K562 (cell line): ENCODE measurements at regions not wholly inside any gene's neighbourhood (a gene's known extent, or its start where the extent isn't known, plus 50 kb on each side); places are given as distances from the start of the nearest gene placed in this dataset.

ENCODE experiments used
- FOSL1 ChIP-seq: fragments of 200-800 bp; sonication (Bioruptor generic); conservative IDR thresholded peaks from 2 replicates; pipeline ENCODE4 v1.6.1; 2016; ENCODE audit warnings: missing genetic modification characterization, missing compliant biosample characterization
- FUS ChIP-seq: fragments of 200-400 bp; formaldehyde crosslinking; optimal IDR thresholded peaks from 2 replicates; pipeline ENCODE3; 2017; ENCODE audit warnings: low read depth, low read length
- GABPA ChIP-seq: fragments of 200-800 bp; sonication (Bioruptor generic); conservative IDR thresholded peaks from 2 replicates; pipeline ENCODE4 v1.6.1; 2016; ENCODE audit warnings: low read depth, missing genetic modification characterization, missing compliant biosample characterization
- PRMT5 ChIP-seq: sonication (generic); formaldehyde crosslinking; IDR thresholded peaks from 2 replicates; pipeline ENCODE4 v1.5.0; 2020; ENCODE audit warnings: missing genetic modification reagents
- SMAD4 ChIP-seq: fragments of 250-450 bp; sonication (Bioruptor Pico); conservative IDR thresholded peaks from 2 replicates; pipeline ENCODE4 v1.8.0; 2021; ENCODE audit warnings: inconsistent platforms, mild to moderate bottlenecking, moderate library complexity
- ZBED1 ChIP-seq: IDR thresholded peaks from 2 replicates; pipeline ENCODE4 v1.6.1; 2014
- ZNF584 ChIP-seq: fragments of 200-800 bp; sonication (Bioruptor generic); IDR thresholded peaks from 2 replicates; pipeline ENCODE4 v1.6.1; 2016; ENCODE audit warnings: low read depth, mild to moderate bottlenecking, missing genetic modification characterization, missing compliant biosample characterization
- TF ChIP-seq, protein P1 (sequence below), 2 experiments: fragments of 450-650 bp in 1 of 2; IDR thresholded peaks; 2 replicates each; pipeline ENCODE4 v1.6.1; 2011 to 2017; ENCODE audit warnings: low read depth in 2 of 2, antibody characterized with exemption in 1 of 2, borderline replicate concordance in 1 of 2, low read length in 1 of 2, mild to moderate bottlenecking in 1 of 2, mixed read lengths in 1 of 2; ENCODE audit not compliant: control insufficient read depth in 1 of 2
- TF ChIP-seq, protein P2 (sequence below), 2 experiments: fragments of 450-650 bp; IDR thresholded peaks; 2 replicates each; pipeline ENCODE4 v1.6.1; 2018; ENCODE audit warnings: mild to moderate bottlenecking in 2 of 2, low read depth in 1 of 2; ENCODE audit not compliant: partially characterized antibody in 2 of 2

DNA sequence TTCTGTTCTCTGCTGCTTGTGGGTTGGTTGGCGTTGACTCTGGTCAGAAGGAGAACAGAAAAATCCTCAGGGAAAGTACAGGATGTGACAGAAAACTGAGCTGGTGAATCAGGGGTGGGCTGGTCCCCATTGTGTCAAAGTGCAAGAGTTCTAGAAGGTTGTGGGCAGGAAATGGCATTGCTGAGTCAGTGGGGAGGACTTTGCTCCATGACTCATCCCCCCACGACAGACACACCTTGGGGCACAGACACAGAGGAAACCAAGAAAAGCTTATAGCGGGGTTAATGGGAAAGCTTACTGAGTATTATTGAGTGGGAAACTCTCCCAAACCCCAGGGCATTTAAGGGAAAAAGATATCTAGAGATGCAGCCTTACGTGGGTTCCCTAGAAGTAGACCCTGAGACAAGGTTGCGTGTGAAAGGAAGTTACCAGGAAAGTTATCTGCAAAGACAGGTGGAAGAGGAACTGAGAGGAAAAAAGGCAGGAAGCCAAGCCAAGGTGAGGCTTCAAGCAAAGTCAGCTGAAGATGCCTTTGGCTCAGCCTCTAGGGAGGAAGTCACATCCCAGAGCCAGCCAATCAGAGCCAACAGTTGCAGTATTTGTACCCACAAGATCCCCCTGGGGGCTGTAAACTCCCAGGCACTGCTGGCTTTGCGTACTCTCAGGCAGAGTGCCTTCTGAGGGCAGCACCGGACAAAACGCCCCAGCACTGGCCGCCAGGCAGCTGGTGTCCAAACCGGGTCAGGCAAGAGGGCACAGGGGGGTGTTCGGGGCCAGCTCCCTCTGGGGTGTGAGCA is 86.4 kb downstream of the FOXL1 start (continued):
- no peak for TF ChIP-seq SMAD4 (CRISPR knock-in tag)
- TF ChIP-seq, protein P1, sequence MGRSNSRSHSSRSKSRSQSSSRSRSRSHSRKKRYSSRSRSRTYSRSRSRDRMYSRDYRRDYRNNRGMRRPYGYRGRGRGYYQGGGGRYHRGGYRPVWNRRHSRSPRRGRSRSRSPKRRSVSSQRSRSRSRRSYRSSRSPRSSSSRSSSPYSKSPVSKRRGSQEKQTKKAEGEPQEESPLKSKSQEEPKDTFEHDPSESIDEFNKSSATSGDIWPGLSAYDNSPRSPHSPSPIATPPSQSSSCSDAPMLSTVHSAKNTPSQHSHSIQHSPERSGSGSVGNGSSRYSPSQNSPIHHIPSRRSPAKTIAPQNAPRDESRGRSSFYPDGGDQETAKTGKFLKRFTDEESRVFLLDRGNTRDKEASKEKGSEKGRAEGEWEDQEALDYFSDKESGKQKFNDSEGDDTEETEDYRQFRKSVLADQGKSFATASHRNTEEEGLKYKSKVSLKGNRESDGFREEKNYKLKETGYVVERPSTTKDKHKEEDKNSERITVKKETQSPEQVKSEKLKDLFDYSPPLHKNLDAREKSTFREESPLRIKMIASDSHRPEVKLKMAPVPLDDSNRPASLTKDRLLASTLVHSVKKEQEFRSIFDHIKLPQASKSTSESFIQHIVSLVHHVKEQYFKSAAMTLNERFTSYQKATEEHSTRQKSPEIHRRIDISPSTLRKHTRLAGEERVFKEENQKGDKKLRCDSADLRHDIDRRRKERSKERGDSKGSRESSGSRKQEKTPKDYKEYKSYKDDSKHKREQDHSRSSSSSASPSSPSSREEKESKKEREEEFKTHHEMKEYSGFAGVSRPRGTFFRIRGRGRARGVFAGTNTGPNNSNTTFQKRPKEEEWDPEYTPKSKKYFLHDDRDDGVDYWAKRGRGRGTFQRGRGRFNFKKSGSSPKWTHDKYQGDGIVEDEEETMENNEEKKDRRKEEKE (IDR thresholded peaks at IDR 0.05; ENCODE audit: borderline replicate concordance in 1 of 2, control insufficient read depth in 1 of 2, low read depth in 2 of 2, low read length in 1 of 2) = no peak
- TF ChIP-seq ZBED1 = no peak
- TF ChIP-seq ZNF584 (CRISPR knock-in tag) = peak; percentile 95
- TF ChIP-seq FUS = no peak
- TF ChIP-seq FOSL1 (tag) = peak; percentile 98
- TF ChIP-seq, protein P2, sequence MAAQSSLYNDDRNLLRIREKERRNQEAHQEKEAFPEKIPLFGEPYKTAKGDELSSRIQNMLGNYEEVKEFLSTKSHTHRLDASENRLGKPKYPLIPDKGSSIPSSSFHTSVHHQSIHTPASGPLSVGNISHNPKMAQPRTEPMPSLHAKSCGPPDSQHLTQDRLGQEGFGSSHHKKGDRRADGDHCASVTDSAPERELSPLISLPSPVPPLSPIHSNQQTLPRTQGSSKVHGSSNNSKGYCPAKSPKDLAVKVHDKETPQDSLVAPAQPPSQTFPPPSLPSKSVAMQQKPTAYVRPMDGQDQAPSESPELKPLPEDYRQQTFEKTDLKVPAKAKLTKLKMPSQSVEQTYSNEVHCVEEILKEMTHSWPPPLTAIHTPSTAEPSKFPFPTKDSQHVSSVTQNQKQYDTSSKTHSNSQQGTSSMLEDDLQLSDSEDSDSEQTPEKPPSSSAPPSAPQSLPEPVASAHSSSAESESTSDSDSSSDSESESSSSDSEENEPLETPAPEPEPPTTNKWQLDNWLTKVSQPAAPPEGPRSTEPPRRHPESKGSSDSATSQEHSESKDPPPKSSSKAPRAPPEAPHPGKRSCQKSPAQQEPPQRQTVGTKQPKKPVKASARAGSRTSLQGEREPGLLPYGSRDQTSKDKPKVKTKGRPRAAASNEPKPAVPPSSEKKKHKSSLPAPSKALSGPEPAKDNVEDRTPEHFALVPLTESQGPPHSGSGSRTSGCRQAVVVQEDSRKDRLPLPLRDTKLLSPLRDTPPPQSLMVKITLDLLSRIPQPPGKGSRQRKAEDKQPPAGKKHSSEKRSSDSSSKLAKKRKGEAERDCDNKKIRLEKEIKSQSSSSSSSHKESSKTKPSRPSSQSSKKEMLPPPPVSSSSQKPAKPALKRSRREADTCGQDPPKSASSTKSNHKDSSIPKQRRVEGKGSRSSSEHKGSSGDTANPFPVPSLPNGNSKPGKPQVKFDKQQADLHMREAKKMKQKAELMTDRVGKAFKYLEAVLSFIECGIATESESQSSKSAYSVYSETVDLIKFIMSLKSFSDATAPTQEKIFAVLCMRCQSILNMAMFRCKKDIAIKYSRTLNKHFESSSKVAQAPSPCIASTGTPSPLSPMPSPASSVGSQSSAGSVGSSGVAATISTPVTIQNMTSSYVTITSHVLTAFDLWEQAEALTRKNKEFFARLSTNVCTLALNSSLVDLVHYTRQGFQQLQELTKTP (IDR thresholded peaks at IDR 0.05; ENCODE audit: low read depth in 1 of 2, partially characterized antibody in 2 of 2) = no peak
- TF ChIP-seq GABPA (tag) = peak; percentile 53
- TF ChIP-seq PRMT5 (CRISPR knock-in tag) = no peak
- TF ChIP-seq, all 486 proteins: peak for 47
